Esophagus muscularis mucosa (tissue), 4 donors: ENCODE measurements at regions not wholly inside any gene's neighbourhood (a gene's known extent, or its start where the extent isn't known, plus 50 kb on each side); places are given as distances from the start of the nearest gene placed in this dataset.

ENCODE experiments used
- CTCF ChIP-seq, 3 experiments: fragments of 200-600 bp in 2 of 3; fragments of 450-650 bp in 1 of 3; sonication (generic) in 2 of 3; IDR thresholded peaks; one replicate each; pipeline ENCODE4 v1.5.1; 2017 to 2019; ENCODE audit warnings: antibody characterized with exemption in 3 of 3, mild to moderate bottlenecking in 2 of 3, moderate library complexity in 1 of 3
- EP300 ChIP-seq: sonication (generic); formaldehyde crosslinking; IDR thresholded peaks from one replicate; pipeline ENCODE4 v1.6.1; 2017; ENCODE audit warnings: antibody characterized with exemption
- POLR2A ChIP-seq: fragments of 450-650 bp; IDR thresholded peaks from one replicate; pipeline ENCODE4 v1.6.1; 2017; ENCODE audit warnings: antibody characterized with exemption, moderate library complexity, mild to moderate bottlenecking, low read depth
- POLR2AphosphoS5 ChIP-seq, 2 donors: sonication (generic); formaldehyde crosslinking; IDR thresholded peaks; one replicate each; pipeline ENCODE4 v1.6.1; 2017; ENCODE audit warnings: antibody characterized with exemption in 2 of 2

- TF ChIP-seq CTCF (IDR thresholded peaks at IDR 0.05) (no peak), POLR2A (no peak), POLR2AphosphoS5 (IDR thresholded peaks at IDR 0.05) (no peak), EP300 (no peak)
Measured at GRCh38 chr17:59503500-59503899, 61.9 kb upstream of the DHX40 start.
